ENCODE measurements at regions not wholly inside any gene's neighbourhood (a gene's known extent, or its start where the extent isn't known, plus 50 kb on each side); places are given as distances from the start of the nearest gene placed in this dataset.

GRCh38 chr12:90010089-90010488 is 301.5 kb upstream of the ATP2B1 start:
- Histone ChIP-seq H3K4me1 (no peaks in the 10 kb centered on the region), H3K36me3 (no peaks in the 10 kb centered on the region), H3K27me3 (no peaks in the 10 kb centered on the region), H3K9me3 (no peaks in the 10 kb centered on the region), H3K27ac (no peak overlapping the region), H3K4me3 (no peak overlapping the region)
- no peak for DNase-seq
- intact Hi-C loops (cut with DNase I; ENCODE audit: low total_unique reads) (no loop called here), in situ Hi-C loops (cut with MboI; ENCODE audit: low pct_ligation_motif_present in 1 of 4, low pct_unique_long_range_greater_than_20kb in 1 of 4, low sequenced_read_pairs in 3 of 4) (no loop called here)
- WGBS, 2 donors (ENCODE audit: low coverage in 1 of 2): 92 to 100% methylated on average over 1 to 3 of the region's 3 CpGs
- TF ChIP-seq EP300 (IDR thresholded peaks at IDR 0.05; ENCODE audit: low read depth) (no peak), POLR2AphosphoS5 (IDR thresholded peaks at IDR 0.05) (no peak), POLR2A (IDR thresholded peaks at IDR 0.05) (no peak), CTCF (IDR thresholded peaks at IDR 0.05) (no peak)

DNA sequence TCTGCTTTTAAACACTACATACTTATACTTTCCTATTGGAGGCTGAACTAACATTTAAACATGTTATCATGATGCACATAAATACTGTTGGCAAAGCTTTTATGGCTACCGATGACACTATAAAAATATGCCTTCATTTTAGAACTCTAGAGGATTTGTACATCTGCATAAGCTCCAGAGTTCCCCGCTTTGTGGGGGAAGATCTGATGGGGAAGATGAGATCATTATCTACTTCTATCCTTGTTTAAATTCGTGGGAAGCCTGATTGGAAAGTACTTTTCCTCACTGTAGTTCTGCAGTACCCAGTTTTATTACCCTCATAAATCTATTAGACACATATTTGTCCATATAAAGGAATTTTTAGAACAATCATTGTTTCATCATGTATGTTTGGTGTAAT is 299.6 kb upstream of the ATP2B1 start:
- no peaks in the 10 kb centered on the region for H3K9me3 ChIP-seq
- H3K27me3 ChIP-seq: no peaks in the 10 kb centered on the region
- no peak overlapping the region for H3K4me3 ChIP-seq
- in situ Hi-C loops (cut with MboI; ENCODE audit: low pct_ligation_motif_present in 1 of 4, low pct_unique_long_range_greater_than_20kb in 1 of 4, low sequenced_read_pairs in 3 of 4) (no loop called here), intact Hi-C loops (cut with DNase I; ENCODE audit: low total_unique reads) (no loop called here)
- DNase-seq: no peak
- WGBS, 2 donors (ENCODE audit: low coverage in 1 of 2): 25 to 45% methylated on average over 3 of the region's 3 CpGs
- TF ChIP-seq POLR2AphosphoS5 (IDR thresholded peaks at IDR 0.05): no peak
- no peak for TF ChIP-seq CTCF (IDR thresholded peaks at IDR 0.05)
- TF ChIP-seq EP300 (IDR thresholded peaks at IDR 0.05; ENCODE audit: low read depth): no peak
- no peak for TF ChIP-seq POLR2A (IDR thresholded peaks at IDR 0.05)
- H3K27ac ChIP-seq: no peak overlapping the region
- no peaks in the 10 kb centered on the region for H3K4me1 ChIP-seq
- no peaks in the 10 kb centered on the region for H3K36me3 ChIP-seq

- Histone ChIP-seq H3K36me3 (no peaks in the 10 kb centered on the region), H3K4me3 (no peak overlapping the region), H3K9me3 (no peaks in the 10 kb centered on the region), H3K4me1 (no peaks in the 10 kb centered on the region), H3K27ac (no peak overlapping the region), H3K27me3 (no peaks in the 10 kb centered on the region)
- TF ChIP-seq CTCF (IDR thresholded peaks at IDR 0.05) (no peak), POLR2A (IDR thresholded peaks at IDR 0.05) (no peak), POLR2AphosphoS5 (IDR thresholded peaks at IDR 0.05) (no peak), EP300 (IDR thresholded peaks at IDR 0.05; ENCODE audit: low read depth) (no peak)
- intact Hi-C loops (cut with DNase I; ENCODE audit: low total_unique reads): no loop called here
- in situ Hi-C loops (cut with MboI; ENCODE audit: low pct_ligation_motif_present in 1 of 4, low pct_unique_long_range_greater_than_20kb in 1 of 4, low sequenced_read_pairs in 3 of 4): no loop called here
- no peak for DNase-seq
- WGBS, 2 donors (ENCODE audit: low coverage in 1 of 2): 71 to 85% methylated on average over 5 of the region's 5 CpGs
Observed at GRCh38 chr12:90004319-90005074, 295.9 kb upstream of the ATP2B1 start.

- TF ChIP-seq EP300 (IDR thresholded peaks at IDR 0.05; ENCODE audit: low read depth) (no peak), CTCF (IDR thresholded peaks at IDR 0.05) (no peak), POLR2AphosphoS5 (IDR thresholded peaks at IDR 0.05) (no peak), POLR2A (IDR thresholded peaks at IDR 0.05) (no peak)
- no peaks in the 10 kb centered on the region for H3K27me3 ChIP-seq
- no peak for DNase-seq
- no peak overlapping the region for H3K27ac ChIP-seq
- 79 to 82% methylated on average over 1 of the region's 1 CpG for WGBS, 2 donors (ENCODE audit: low coverage in 1 of 2)
- no peak overlapping the region for H3K4me3 ChIP-seq
- H3K4me1 ChIP-seq: no peaks in the 10 kb centered on the region
- intact Hi-C loops (cut with DNase I; ENCODE audit: low total_unique reads): no loop called here
- in situ Hi-C loops (cut with MboI; ENCODE audit: low pct_ligation_motif_present in 1 of 4, low pct_unique_long_range_greater_than_20kb in 1 of 4, low sequenced_read_pairs in 3 of 4): no loop called here
- H3K9me3 ChIP-seq: no peaks in the 10 kb centered on the region
- no peaks in the 10 kb centered on the region for H3K36me3 ChIP-seq
Observed at GRCh38 chr12:90003688-90004087, 295.1 kb upstream of the ATP2B1 start.

Data from transverse colon (tissue), 4 donors.